HG02588 (cell line): ENCODE measurements at regions not wholly inside any gene's neighbourhood (a gene's known extent, or its start where the extent isn't known, plus 50 kb on each side); places are given as distances from the start of the nearest gene placed in this dataset.

ENCODE experiments used
- ATAC-seq: cut with Tn5 transposase; IDR thresholded peaks from one replicate; pipeline ENCODE4 v1.9.1; 2021; ENCODE audit warnings: mild to moderate bottlenecking, moderate library complexity; ENCODE audit not compliant: unreplicated experiment

GRCh38 chr5:121299153-121299552 lies 552.5 kb upstream of the FTMT start:
- ATAC-seq, result no peak

- no peak for ATAC-seq
Observed at GRCh38 chr5:121304838-121305237, 546.8 kb upstream of the FTMT start.

DNA sequence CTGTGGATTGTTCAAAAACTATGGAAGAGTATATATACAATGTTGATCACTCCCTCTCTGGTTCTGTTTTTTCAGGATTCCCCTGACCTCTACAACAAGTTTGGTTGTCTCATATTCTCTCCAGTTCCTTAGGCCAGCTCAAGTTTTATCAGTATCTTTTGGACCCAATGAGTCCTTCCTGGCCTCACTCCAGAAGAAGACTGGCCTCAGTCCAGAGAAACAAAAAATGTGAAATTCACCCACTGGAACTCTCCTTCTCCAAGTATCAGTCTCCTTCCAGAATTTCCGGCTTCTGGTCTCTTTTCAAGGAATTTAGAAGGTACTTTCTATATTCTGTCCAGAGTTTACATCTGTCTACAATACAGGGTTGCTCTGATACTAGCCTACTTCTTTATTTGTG lies 537.8 kb upstream of the FTMT start:
- no peak for ATAC-seq

DNA sequence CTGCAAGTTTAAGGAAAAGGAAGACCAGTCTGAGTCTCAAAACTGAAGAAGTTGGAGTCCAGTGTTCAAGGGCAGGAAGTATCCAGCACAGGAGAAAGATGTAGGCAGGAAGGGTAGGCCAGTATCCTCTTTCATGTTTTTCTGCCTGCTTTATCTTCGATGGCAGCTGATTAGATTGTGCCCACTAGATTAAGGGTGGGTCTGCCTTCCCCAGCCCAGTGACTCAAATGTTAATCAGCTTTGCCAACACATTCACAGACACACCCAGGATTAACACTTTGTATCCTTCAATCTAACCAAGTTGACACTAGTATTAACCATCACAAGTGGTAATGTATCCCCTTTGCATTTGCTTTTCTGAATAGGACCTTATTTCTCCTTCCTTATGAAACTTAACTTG lies 535.9 kb upstream of the FTMT start:
- ATAC-seq, result no peak

DNA sequence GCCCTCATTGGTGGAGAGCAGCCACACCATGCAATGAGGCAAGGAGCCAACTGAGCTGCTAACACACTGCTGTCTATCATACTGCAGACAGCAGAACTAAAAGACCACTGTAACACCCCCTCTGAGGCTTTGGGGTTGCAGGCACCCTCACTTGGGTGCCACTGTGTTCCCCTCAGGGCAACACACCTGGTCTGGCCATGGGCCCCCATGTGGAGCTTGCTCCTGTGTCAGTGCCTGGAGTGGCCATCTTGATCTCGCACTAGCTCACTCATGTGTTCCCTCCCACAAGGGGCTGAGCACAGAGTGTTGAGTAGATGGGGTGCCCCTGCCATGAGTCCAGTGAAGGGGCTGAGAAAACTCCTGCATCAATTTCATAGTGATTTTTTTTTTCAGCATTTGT lies 532.4 kb upstream of the FTMT start:
- ATAC-seq, result no peak

- no peak for ATAC-seq
Observed at GRCh38 chr5:121325930-121326329, 525.8 kb upstream of the FTMT start.

- ATAC-seq, result no peak
Observed at GRCh38 chr5:121350181-121350930, 501.3 kb upstream of the FTMT start.

DNA sequence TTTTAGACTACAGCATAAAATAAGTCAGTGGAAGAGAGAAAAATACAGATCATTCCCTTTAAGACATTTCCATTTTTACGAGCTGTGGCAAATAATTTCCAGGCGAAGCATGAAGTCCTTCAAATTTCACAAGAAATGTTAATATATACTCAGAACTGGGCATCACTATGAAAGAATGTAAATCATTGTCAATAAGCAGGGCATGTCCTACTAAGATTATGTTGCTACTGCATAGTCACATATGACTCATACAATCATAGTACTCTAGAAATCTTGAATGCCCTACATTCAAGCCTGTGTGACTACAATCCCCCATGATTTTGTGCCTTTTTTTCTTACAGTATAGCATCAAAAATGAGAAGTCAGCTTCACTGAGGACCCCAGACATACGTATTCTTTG lies 485.2 kb upstream of the FTMT start:
- ATAC-seq, result no peak

- ATAC-seq, result no peak
Observed at GRCh38 chr5:121373371-121373770, 478.3 kb upstream of the FTMT start.

DNA sequence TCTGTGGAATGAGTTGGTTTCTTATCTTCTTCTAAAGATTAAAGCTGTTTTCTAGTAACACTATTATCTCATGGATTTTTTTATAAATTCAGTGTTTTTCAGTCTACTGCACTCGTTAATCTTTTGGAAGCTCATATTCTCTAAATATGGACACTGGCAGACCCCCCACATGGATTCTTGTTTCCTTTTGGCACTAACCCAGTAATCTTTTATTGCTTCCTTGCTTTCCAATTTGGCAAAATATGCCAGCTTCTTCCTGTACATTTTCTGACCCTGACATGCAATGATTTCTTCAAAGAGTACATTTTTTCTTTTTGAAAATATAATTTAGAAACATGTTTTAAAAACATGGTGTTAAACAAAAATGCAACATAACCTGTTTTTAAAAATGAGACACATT lies 474.2 kb upstream of the FTMT start:
- no peak for ATAC-seq

DNA sequence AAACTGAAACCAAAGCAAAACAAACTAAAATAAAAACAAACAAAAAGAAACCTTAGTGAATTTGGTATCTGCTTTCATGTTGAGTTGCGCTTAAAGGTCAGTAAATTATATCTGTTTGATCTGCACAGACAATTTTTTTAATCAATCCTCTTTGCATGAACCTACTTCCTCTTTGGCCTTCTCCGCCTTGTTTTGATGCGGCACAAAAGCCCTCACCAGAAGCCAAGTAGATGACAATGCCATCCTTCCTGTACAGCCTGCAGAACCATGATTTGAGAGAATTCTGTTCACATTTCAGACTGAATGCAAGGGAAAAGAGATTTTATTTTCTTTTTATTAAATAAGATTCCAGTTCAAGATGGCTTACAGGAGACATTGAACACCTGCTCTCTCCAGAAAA lies 473.6 kb upstream of the FTMT start:
- ATAC-seq, result no peak

GRCh38 chr5:121378559-121379359 lies 472.9 kb upstream of the FTMT start:
- ATAC-seq, result no peak

- no peak for ATAC-seq
Observed at GRCh38 chr5:121380066-121380465, 471.6 kb upstream of the FTMT start.

DNA sequence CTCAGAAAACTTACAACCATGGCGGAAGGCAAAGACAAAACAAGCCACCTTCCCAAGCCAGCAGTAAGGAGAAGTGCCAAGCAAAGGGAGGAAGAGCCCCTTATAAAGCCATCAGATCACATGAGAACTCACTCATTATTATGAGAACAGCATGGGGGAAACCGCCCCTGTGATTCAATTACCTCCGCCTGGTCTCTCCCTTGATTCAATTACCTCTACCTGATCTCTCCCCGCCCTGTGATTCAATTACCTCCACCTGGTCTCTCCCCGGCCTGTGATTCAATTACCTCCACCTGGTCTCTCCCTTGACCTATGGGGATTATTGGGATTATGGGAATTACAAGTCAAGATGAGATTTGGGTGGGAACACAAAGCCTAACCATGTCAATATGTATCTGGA lies 467.3 kb upstream of the FTMT start:
- ATAC-seq, result no peak

DNA sequence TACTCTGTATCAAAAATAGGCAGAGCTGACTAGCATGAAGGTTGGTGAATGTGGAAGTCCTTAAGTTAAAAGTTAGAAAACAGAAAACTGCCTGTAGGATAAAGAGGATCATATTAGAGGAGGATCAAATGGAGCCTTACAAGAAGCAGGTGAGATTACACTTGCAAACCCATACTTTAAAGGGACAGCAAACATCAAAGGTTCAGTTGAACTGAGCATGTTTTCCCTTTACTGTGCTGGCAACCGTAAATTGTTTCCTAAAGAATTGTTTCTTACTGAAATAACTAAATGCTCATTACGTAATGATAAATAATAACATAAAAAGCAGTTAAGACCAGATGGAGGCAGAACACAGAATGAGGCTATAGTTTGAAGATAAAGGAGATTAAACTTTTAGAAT lies 465.3 kb upstream of the FTMT start:
- no peak for ATAC-seq

DNA sequence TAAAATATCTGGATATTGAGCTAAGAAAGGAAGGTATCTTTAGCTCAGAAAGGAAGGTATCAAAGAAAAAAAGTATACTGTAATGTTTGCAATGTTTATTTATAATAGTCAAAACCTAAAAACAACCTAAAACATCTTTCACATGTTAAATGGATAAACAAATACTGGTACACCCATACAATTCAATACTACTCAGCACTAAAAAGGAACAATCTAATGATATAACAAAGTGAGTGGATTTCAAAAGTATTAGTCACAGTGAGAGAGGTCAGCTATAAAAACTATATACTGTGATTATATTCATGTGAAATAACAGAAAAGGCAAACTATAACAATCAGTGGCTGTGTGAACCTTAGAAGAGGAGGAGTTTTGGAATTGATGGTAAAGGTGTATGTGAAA lies 455.0 kb upstream of the FTMT start:
- no peak for ATAC-seq

GRCh38 chr5:121399879-121400278 lies 451.8 kb upstream of the FTMT start:
- ATAC-seq, result peak; percentile 71

DNA sequence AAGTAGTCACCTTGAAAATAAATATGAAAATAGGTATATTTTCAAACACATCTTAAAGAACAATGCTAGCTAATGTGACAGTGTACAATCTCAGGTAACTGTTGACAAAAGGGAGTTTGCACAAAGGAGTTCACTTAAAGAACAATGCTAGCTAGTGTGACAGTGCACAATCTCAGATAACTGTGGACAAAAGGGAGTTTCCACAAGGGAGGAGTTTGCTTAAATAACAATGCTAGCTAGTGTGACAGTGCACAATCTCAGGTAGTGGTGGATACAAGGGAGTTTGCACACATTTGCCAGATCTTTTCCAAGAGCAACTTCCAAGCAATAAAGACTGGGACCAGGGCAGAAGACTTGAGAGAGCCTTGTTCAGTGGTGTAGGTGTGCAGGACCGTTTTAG lies 442.9 kb upstream of the FTMT start:
- ATAC-seq, result no peak

- ATAC-seq, result no peak
Observed at GRCh38 chr5:121415270-121415669, 436.4 kb upstream of the FTMT start.

GRCh38 chr5:121421646-121422045 lies 430.0 kb upstream of the FTMT start:
- ATAC-seq, result no peak

- ATAC-seq, result no peak
Observed at GRCh38 chr5:121424976-121425375, 426.7 kb upstream of the FTMT start.

- no peak for ATAC-seq
Observed at GRCh38 chr5:121426153-121426552, 425.5 kb upstream of the FTMT start.
